ENCODE measurements at regions not wholly inside any gene's neighbourhood (a gene's known extent, or its start where the extent isn't known, plus 50 kb on each side); places are given as distances from the start of the nearest gene placed in this dataset.

DNA sequence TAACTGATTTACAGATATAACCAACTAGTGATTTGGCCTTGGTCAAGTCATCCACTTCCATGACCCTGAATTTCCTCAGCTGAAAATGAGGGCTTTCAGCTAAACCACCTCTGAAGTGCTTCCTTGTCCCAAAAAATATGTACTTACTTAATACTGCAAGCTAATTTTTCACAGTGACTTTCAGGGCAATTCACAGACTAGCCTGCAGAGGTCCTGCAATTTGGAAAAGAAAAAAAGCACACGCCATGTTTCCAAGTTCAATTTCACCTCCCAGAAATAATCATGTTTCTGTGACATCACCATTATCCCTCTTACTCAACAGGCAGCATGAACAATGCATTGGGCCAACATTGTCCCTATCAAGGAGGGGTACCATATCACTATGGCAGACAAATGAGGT lies 218.2 kb downstream of the SHOX2 start:
- Histone ChIP-seq H3K79me2 (replicated peaks; ENCODE audit: insufficient read depth, low read length) (no peaks in the 10 kb centered on the region), H3K27ac (ENCODE audit: low read length) (no peak overlapping the region), H3F3A (ENCODE audit: insufficient read depth, low read length, poor library complexity, severe bottlenecking) (no peaks in the 10 kb centered on the region), H3K4me3 (ENCODE audit: low read length) (no peak overlapping the region), H4K20me1 (ENCODE audit: insufficient read depth) (no peaks in the 10 kb centered on the region), H2AFZ (ENCODE audit: low read depth, low read length) (no peak overlapping the region), H3K9ac (ENCODE audit: low read length) (no peak overlapping the region), H3K36me3 (ENCODE audit: insufficient read depth, low read length) (no peaks in the 10 kb centered on the region), H3K9me3 (ENCODE audit: low read length) (no peaks in the 10 kb centered on the region), H3K9me2 (ENCODE audit: insufficient read depth, low read length) (no peaks in the 10 kb centered on the region), H3K4me2 (ENCODE audit: low read length) (no peak overlapping the region), H3K27me3 (ENCODE audit: insufficient read depth, low read depth, low read length) (no peaks in the 10 kb centered on the region)
- TF ChIP-seq, protein P1, sequence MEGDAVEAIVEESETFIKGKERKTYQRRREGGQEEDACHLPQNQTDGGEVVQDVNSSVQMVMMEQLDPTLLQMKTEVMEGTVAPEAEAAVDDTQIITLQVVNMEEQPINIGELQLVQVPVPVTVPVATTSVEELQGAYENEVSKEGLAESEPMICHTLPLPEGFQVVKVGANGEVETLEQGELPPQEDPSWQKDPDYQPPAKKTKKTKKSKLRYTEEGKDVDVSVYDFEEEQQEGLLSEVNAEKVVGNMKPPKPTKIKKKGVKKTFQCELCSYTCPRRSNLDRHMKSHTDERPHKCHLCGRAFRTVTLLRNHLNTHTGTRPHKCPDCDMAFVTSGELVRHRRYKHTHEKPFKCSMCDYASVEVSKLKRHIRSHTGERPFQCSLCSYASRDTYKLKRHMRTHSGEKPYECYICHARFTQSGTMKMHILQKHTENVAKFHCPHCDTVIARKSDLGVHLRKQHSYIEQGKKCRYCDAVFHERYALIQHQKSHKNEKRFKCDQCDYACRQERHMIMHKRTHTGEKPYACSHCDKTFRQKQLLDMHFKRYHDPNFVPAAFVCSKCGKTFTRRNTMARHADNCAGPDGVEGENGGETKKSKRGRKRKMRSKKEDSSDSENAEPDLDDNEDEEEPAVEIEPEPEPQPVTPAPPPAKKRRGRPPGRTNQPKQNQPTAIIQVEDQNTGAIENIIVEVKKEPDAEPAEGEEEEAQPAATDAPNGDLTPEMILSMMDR (IDR thresholded peaks at IDR 0.05; ENCODE audit: poor library complexity, severe bottlenecking) = no peak
- TF ChIP-seq EP300 (conservative IDR thresholded peaks at IDR 0.05; ENCODE audit: poor library complexity, severe bottlenecking) (no peak), TAF1 (IDR thresholded peaks at IDR 0.05; ENCODE audit: low read depth) (no peak), MXI1 (conservative IDR thresholded peaks at IDR 0.05; ENCODE audit: poor library complexity, severe bottlenecking) (no peak), SMC3 (conservative IDR thresholded peaks at IDR 0.05; ENCODE audit: poor library complexity) (no peak), EZH2 (IDR thresholded peaks at IDR 0.05; ENCODE audit: borderline replicate concordance, insufficient read depth, low read length, poor library complexity, severe bottlenecking) (no peak), RAD21 (conservative IDR thresholded peaks at IDR 0.05) (no peak), POLR2AphosphoS5 (IDR thresholded peaks at IDR 0.05) (no peak)
- TF ChIP-seq, protein P2, sequence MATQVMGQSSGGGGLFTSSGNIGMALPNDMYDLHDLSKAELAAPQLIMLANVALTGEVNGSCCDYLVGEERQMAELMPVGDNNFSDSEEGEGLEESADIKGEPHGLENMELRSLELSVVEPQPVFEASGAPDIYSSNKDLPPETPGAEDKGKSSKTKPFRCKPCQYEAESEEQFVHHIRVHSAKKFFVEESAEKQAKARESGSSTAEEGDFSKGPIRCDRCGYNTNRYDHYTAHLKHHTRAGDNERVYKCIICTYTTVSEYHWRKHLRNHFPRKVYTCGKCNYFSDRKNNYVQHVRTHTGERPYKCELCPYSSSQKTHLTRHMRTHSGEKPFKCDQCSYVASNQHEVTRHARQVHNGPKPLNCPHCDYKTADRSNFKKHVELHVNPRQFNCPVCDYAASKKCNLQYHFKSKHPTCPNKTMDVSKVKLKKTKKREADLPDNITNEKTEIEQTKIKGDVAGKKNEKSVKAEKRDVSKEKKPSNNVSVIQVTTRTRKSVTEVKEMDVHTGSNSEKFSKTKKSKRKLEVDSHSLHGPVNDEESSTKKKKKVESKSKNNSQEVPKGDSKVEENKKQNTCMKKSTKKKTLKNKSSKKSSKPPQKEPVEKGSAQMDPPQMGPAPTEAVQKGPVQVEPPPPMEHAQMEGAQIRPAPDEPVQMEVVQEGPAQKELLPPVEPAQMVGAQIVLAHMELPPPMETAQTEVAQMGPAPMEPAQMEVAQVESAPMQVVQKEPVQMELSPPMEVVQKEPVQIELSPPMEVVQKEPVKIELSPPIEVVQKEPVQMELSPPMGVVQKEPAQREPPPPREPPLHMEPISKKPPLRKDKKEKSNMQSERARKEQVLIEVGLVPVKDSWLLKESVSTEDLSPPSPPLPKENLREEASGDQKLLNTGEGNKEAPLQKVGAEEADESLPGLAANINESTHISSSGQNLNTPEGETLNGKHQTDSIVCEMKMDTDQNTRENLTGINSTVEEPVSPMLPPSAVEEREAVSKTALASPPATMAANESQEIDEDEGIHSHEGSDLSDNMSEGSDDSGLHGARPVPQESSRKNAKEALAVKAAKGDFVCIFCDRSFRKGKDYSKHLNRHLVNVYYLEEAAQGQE (IDR thresholded peaks at IDR 0.05; ENCODE audit: borderline replicate concordance) = no peak

DNA sequence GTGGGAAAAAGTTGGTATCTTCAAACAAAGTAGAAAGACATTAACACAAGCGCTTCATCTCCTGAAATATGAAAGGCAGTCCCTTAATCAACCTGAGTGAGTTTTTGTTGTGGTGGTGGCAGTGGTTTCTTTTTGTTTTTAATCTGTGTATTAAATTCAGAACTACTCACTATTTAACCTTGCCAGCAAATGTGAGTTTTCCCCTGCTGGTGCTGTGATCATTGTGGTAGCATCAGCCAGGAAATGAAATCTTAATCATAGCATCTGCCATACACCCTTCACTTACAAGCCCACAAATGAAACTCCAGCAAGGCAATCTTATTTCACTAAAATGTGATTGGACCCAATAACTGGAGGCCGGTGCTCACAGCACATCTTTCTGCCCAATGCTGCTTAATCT lies 229.7 kb downstream of the SHOX2 start:
- H2AFZ ChIP-seq (ENCODE audit: low read depth, low read length) = no peak overlapping the region
- H3K9ac ChIP-seq (ENCODE audit: low read length) = no peak overlapping the region
- H3K27ac ChIP-seq (ENCODE audit: low read length) = no peak overlapping the region
- no peaks in the 10 kb centered on the region for H4K20me1 ChIP-seq (ENCODE audit: insufficient read depth)
- H3K9me3 ChIP-seq (ENCODE audit: low read length) = no peaks in the 10 kb centered on the region
- H3K36me3 ChIP-seq (ENCODE audit: insufficient read depth, low read length) = no peaks in the 10 kb centered on the region
- no peaks in the 10 kb centered on the region for H3K9me2 ChIP-seq (ENCODE audit: insufficient read depth, low read length)
- H3K4me2 ChIP-seq (ENCODE audit: low read length) = no peak overlapping the region
- TF ChIP-seq TAF1 (IDR thresholded peaks at IDR 0.05; ENCODE audit: low read depth) = no peak
- TF ChIP-seq, protein P1 (IDR thresholded peaks at IDR 0.05; ENCODE audit: poor library complexity, severe bottlenecking) = no peak
- TF ChIP-seq POLR2AphosphoS5 (IDR thresholded peaks at IDR 0.05) = no peak
- no peak for TF ChIP-seq RAD21 (conservative IDR thresholded peaks at IDR 0.05)
- TF ChIP-seq MXI1 (conservative IDR thresholded peaks at IDR 0.05; ENCODE audit: poor library complexity, severe bottlenecking) = no peak
- TF ChIP-seq, protein P2 (IDR thresholded peaks at IDR 0.05; ENCODE audit: borderline replicate concordance) = no peak
- no peak for TF ChIP-seq SMC3 (conservative IDR thresholded peaks at IDR 0.05; ENCODE audit: poor library complexity)
- no peak for TF ChIP-seq EP300 (conservative IDR thresholded peaks at IDR 0.05; ENCODE audit: poor library complexity, severe bottlenecking)
- no peak for TF ChIP-seq EZH2 (IDR thresholded peaks at IDR 0.05; ENCODE audit: borderline replicate concordance, insufficient read depth, low read length, poor library complexity, severe bottlenecking)
- no peak overlapping the region for H3K4me3 ChIP-seq (ENCODE audit: low read length)
- H3K79me2 ChIP-seq (replicated peaks; ENCODE audit: insufficient read depth, low read length) = no peaks in the 10 kb centered on the region
- no peaks in the 10 kb centered on the region for H3K27me3 ChIP-seq (ENCODE audit: insufficient read depth, low read depth, low read length)
- no peaks in the 10 kb centered on the region for H3F3A ChIP-seq (ENCODE audit: insufficient read depth, low read length, poor library complexity, severe bottlenecking)
